PC-9 (cell line): ENCODE measurements at regions not wholly inside any gene's neighbourhood (a gene's known extent, or its start where the extent isn't known, plus 50 kb on each side); places are given as distances from the start of the nearest gene placed in this dataset.

Experiments used
- CTCF ChIP-seq: fragments of 200-600 bp; sonication (generic); conservative IDR thresholded peaks from 2 replicates; pipeline ENCODE4 v1.6.1; 2017; ENCODE audit warnings: mixed run types, antibody characterized with exemption, mild to moderate bottlenecking, moderate library complexity
- EZH2 ChIP-seq: fragments of 200-600 bp; sonication (generic); IDR thresholded peaks from 2 replicates; pipeline ENCODE4 v1.8.0; 2017; ENCODE audit warnings: antibody characterized with exemption, low read depth

- no peak for TF ChIP-seq EZH2
- no peak for TF ChIP-seq CTCF
These were observed 363.5 kb upstream of the KLHL29 start for GRCh38 chr2:23021311-23022120.
